NCI-H226 (cell line): ENCODE measurements at regions not wholly inside any gene's neighbourhood (a gene's known extent, or its start where the extent isn't known, plus 50 kb on each side); places are given as distances from the start of the nearest gene placed in this dataset.

ENCODE experiments used
- DNase-seq: peaks from one replicate; pipeline ENCODE4 v3.0.0-alpha.2; 2015

DNA sequence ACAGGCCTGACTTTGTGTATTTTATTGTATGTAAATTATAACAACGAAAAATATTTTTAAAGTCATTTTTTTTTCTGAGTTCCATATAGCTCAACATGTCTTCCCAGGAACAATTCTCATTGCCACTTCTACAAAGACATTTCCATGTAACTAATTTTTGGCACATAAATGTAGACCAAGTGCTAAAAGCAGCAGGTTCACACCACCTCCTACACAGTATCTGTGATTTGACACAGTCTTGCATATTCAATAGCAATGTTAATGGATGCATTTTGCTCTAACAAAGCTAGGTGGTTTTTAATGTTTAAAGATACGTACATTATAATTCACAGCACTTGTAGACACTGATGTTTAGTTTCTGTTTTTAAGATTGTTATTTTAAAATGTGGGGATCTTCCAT, 346.5 kb downstream of the GPAM start:
- DNase-seq = no peak

DNA sequence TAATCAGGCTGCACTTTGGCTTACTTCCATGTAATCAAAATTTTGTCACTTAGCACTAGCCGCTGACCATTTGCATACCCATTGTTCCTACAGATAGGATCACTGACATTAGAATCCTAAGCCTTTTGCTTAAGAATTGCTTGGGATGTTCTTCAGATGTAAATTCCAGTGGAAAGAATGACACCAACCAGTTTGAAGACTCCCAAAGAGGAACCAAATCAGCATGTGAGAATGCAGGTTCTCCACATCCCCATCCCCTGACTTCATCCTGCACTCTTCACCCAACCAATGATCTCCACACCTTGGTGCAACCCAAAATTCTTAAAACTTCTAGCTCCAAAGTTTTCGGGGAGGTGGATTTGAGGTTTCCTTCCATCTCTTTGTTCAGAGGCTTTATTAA, 345.6 kb downstream of the GPAM start:
- DNase-seq = no peak

DNA sequence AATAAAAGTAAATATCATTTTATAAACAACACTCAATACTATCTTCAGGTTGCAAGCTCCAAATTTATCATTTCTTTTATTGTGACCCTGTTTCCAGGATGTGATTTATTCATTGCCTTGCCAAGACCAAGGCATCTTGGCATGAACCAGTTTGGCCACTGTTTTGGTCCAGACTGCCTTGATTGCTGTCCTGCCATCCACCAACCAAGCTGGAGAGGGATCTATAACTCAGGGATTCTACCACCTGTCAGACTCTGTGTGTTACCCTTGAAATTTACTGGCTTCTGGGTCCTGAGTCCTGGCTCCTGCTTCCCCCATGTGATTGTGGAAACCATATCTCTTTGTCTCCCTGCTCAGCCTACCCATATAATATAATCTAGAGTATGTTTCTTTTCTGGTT, 343.0 kb downstream of the GPAM start:
- no peak for DNase-seq

DNA sequence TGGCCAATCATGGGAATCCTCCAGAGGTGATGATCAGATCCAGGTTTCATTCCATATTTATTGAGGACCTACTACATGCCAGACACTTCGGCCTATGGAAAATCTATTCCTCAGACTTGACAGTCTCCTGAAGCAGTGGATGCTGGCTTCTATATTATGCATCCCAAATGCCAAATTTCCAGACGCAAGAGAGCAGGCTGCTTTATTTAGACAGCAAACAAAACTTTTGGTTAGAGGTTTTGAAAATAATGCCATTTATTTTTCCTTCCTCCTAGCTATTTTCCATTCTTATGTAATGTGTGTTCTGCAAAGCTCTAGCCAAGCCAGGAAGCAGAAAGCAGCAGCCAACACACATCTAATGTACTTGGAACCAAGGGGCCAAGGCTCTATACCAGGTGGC, 330.8 kb downstream of the GPAM start:
- DNase-seq = no peak

DNA sequence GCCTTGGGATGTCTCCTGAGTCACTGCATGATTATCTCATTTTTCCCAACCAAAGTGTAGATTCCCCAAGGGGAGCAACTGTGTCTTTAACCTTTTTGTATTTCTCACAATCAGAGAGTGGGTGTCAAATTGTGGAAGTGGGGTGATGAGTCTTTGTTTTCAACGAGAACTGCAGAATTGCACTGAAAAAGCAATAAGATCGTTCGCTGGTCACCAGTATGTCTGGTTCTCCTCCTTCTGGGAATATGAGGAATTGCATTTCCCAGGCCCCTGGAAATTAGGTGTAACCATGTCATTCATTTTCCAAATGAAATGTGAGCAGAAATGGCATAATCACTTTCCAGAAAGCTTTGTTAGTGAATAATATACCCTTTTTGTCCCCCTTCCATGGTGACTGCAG, 326.9 kb downstream of the GPAM start:
- no peak for DNase-seq

DNA sequence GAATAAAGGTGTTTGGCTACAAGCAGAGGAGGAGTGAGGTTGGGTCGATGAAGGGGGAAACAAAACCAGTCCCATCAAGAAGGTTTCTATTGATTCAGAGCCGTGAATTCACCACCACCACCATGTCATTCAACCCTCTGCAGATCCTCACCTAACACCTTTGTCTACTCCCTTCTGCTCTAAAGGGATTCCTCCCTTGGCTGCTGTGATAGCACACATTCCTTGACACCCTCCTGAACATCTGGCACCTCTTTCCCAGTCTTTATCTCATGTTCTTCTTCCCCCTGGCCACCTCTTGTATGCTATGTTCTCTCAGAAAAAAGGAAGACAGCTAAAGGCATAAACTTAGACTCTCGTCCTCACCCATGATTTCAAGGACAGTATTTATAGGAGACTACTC, 318.0 kb downstream of the GPAM start:
- DNase-seq = no peak

DNA sequence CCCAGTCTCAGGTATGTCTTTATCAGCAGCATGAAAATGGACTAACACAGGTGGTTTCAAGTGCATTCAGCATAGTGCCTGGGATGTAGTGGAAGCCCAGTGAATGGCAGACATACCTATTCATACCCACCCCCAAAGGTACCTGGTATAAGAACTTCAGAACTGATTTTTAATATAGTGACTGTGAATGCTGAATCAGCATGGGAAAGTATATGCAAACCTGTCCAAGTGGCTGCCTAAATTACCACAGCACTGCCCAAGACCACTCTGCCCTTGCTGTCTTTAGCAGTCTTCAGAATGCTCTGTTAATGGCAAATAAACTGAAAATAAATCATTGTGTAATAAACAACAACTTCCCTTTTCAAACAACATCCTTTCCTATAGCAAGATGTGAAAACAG, 312.1 kb downstream of the GPAM start:
- DNase-seq = no peak

DNA sequence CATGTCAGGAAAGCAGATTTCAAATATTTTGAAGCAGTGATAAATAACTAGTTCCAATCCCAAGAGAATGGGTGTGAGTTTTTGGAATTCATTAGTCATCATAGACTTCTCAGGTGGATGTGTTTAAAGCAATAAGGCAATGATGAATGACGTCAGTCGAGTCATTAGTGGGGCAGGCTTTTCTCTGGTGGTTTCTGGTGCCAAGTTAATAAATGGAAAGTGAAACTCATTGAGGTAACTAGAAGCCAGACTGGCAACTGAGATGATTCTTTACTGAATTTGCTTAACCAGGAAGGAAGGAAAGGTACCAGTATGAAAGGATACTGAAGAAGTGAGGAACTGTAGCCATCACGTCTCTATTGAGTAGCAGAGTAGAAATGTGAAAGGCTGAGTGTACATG, 311.0 kb downstream of the GPAM start:
- no peak for DNase-seq

DNA sequence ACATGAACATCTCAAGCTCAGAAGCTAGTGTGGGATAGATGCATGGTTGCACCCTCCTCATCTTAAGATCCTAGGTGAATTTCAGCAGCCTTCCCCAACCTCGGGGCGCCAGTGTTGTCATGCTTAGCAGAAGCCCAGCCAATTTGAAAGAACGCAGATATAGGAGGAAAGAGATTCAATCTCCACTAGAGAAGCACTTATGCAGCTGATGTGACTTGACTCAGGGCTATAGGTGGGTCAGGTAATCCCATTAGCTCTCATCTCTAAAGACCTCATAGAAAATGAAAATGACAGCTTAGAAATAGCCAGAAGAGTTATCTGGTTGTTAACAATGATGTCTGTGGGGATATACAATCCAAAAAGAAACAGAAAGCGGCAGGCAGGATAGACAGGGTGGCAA, 310.5 kb downstream of the GPAM start:
- DNase-seq = no peak

DNA sequence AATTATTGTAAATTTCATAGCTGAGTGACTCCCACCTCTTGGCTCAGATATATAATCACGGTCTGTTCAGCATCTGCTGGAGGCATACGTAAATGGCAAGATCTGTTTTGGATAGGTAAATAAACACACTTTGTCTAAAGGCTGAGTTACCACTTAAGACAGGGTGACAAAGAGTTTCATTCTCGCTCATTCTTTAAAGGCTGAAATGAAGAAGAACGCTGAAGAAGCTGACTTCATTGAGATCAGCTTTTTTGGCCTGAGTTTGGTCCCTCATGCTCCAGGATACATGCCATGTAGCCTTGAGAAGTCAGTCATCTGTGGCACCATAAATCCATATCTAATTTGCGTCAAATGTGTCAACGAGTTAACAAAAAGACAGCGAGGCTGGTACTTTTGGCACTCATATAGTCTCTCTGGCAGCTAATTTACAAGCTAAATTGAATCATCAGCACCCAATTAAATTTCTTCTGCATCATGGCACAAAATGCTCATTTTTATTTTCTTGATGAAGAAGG, 309.9 kb downstream of the GPAM start:
- no peak for DNase-seq

DNA sequence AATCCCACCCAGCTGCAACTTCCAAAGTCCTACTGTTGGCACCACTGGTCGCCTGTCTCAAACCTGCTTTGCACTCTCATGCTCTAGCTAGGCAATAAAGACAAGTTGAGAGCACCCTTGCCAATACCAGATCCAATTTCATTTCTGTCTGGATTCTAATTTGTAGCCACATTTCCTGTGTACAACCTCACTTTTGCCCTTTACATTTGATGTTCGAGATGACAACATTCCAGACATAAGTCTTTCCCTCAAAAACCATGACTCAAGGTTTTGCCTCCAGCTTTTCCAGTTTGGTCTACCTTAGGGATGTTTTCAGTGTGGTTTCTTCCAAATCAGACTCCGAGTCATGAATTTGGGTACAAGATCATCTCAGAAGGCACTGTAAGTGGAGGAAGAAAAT, 309.0 kb downstream of the GPAM start:
- DNase-seq = no peak

DNA sequence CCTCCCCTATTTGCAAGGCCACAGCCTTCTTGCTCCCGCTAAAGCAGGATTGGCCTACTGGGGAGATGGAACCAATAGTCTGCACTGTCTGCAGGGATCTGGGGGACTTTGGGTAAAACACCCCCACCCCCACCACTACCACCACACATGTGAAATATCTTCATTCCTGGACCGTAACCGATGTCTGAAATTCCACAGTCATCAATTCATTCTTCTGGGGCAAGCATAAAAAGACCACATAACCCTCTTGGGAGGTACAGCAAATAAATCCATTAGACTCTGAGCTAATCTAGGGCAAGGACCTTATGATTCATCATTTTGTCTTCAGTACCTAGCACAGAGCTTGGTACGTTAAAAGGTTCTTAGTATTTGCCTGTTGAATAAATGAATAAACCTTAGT, 307.8 kb downstream of the GPAM start:
- DNase-seq = no peak

DNA sequence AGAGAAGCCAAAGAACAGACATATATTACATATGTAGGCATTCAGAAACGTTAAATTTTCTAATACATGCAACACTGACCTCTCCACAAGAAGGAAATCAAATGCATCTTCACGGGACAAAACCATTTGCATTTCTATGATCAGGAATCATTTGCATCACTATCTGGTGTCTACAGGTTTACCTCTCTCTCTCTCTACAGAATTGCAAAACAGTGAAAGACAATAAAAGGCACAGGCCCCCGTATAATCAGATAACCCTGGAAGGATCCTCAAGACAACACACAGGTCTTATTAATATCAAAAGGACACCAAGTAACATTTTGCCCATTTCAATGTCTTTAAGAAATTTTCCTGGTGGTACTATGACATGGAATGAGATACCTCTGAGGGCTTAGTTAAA, 306.3 kb downstream of the GPAM start:
- no peak for DNase-seq

DNA sequence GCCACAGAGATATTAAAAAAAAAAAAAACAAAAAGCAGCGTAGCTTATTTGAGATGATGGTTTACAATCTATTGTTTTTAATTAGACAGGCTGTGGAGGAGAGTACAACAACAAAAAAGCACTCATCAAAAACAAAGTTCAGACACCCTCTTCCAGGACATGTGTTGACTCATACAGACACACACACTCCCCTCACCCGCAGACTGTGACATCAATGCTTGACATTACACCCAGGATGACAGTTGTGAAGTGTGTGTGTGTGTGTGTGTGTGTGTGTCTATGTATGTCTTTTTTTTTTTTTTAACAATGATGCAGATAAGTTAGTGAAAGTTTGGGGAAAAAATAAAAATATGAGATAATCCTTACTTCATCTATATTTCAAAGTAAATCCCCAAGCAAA, 303.6 kb downstream of the GPAM start:
- no peak for DNase-seq

DNA sequence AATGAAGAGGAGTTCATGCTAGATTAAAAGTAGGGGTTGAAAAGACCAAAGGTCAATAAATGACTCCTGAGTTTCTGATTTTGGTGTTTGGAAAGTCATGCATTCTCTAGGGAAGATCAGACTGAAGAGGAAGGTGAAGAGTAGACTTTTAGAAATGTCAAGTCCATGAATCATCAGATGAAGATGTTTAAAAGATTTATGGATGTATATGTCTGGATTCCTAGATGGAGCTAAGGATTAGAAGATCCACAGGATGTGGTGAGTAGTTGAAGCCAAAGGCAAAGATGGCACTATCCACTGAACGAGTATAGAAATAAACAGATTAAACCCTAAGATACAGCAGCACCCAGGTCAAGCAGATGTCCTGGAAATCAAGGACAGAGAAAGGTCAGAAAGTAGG, 298.5 kb downstream of the GPAM start:
- no peak for DNase-seq

DNA sequence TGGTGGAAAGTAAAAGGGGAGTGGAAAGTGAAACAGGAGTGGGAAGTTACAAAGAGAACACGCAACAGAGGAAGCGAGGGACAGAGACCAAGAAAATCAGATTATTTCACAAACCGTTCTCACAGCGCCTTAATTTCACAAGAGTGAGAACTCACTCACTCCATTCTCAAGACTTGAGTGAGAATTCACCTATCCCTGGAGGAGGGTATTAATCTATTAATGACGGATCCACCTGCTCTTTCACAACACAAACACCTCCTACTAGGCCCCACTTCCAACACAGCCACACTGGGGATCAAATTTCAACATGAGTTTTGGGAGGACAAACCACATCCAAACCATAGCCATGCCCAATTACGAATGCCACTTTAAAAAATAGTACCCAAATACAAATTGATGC, 297.6 kb downstream of the GPAM start:
- DNase-seq = no peak

DNA sequence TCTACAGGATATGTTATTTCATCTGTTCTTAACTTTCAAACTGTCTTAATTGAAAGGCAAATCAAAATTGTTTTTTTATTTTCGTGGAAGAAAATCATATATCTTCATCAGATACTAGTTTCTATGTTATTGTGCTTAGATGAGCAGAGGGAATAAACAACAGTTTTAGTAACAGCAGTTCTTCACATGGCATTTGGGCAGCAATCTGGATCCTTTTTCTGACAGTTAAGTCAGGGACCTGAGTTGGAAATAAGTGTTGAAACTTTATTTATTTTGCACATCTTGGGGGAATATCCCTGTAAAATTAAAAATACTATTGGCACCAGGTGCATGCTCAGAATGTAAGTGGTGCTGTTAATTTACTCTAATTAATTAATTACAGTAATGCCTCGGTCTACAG, 296.3 kb downstream of the GPAM start:
- DNase-seq = no peak

DNA sequence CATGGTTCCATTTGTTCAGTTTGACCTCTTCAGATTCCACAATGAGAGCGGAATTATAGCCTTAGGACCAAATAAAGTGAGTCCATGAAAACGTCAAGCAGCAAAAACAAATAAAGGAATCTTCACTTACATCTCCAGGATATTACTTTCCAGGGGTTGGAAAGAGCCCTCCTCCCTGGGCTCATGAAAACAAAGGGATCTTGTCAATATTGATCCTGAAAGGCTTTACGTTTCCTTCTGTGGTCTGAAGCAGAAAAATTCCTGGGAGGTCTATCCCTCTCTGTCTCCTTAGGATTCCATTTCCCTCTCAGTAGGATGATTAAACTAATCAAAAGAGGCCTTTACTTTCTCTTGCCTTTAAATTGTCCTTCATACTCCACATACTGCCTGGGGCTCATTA, 293.5 kb downstream of the GPAM start:
- DNase-seq = no peak

DNA sequence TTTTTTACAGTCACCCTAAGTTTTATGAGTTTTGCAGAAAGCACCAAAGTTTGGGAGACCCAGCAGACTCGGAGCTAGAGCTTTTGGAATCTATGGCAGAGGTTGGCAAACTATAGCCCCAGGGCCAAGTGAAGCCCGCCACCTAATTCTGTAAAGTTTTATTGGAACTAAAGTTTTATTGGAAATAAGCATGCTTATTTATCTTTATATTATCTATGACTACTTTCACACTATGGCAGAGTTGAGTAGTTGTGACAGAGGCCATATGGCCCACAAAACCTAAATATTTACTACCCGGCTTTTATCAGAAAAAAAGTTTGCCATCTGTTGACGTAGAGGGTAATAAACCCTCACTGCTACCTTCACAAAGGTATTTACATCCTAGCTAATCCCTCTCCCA, 267.6 kb downstream of the GPAM start:
- DNase-seq = no peak

DNA sequence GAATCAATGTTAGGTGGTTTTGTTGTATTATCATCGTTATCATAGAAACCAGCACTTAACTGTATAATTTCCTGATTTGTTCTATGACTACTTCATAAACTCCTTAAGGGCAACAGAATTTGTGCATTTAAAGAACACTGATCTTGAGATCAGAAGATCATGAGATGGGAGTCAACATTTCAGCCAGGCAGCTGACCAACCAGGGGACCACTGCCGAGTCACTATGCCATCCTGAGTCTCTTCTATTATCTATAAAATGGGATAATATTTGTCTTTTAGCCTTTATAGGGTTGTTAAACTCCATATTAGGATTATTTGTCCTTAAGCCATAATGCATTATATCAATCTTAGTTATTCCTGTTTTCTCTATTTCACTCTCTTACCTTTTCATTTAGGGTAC, 261.7 kb downstream of the GPAM start:
- no peak for DNase-seq

DNA sequence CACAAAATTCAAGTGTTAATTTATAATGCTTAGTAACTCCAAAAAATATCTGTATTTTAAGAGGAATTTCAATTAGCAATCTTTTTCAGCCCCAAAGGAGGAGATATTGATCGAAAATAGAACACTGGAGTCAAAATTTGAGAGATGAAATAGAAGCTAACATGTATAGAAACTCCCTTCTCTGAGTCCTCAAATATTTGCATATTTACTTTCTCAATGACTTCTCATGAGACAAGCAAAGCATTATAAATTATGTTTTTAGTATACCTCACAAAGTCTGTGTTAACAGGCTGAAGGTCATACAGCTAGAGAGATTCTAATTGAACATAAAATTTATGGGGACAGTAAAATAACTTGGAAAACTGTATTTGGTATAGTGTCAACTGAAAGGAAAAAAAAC, 260.5 kb downstream of the GPAM start:
- DNase-seq = no peak

DNA sequence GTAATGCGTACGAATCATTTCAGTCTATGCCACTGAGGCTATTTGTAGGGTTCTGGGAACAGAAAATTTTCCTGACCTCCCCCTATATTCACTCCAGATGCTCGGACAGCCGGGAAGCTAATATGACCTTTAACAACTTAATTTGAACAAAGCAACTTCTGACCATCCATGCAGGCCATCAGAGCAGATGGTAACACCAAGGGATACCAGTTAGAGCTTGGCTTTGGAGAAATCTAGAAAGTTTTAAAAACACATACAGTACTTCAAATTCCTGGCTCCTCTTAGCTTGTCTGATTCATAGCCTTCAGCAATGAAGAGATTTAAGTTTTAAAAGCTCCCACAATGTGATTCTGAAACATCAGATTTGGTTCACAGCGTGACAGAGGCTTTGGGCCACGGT, 257.3 kb downstream of the GPAM start:
- no peak for DNase-seq

DNA sequence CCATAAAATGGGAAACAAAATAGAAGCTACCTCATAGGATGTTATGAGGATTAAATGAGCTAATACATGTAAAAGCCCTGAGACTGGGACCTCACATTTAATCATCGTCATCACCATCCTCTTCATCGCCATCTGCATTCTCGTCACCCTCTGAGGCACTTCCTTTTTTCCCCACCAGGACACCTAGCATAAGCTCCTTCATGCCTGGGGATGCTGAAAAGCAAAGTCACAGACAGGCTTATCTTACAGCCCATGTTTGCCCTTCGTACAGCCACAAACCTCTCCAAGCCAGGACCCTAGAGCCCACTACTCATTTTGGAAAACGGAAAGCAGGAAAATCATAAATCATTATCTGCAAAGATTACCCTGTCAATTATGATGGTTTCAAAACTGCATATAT, 249.6 kb downstream of the GPAM start:
- DNase-seq = no peak

DNA sequence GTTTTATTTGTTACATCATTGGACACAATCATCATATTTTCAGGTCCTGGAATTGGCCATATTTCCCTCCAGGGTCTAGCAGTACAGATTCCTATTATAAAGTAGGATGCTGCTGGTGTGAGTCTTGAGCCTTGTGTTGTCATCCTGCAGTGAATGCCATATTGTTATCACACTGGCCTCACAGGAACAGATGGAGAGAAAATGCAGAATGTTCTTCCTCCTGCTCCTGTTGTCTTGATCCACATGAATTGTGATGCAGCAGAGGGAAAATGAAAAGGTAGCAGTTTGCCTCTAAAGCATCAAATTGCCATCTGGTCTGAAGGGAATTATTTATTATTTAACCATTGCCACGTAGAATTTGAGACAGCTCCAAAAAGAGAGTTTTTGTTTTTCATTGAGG, 248.6 kb downstream of the GPAM start:
- DNase-seq = no peak

DNA sequence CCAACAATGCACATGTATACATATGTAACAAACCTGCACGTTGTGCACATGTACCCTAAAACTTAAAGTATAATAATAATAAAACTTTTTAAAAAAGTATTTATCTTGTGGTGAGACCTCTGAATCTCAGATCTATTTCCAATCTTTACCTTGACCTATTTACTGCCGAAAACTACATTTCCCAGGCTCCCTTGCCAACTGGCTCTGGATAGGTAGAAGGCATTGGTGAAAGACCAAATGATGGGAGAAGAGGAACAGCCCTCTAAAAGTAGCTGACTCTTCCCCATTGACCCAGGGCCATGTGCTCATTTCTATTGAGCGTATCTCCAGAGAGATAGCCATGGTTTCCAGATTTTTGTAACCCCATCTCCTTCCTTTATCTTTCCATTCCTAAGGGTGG, 247.4 kb downstream of the GPAM start:
- no peak for DNase-seq

DNA sequence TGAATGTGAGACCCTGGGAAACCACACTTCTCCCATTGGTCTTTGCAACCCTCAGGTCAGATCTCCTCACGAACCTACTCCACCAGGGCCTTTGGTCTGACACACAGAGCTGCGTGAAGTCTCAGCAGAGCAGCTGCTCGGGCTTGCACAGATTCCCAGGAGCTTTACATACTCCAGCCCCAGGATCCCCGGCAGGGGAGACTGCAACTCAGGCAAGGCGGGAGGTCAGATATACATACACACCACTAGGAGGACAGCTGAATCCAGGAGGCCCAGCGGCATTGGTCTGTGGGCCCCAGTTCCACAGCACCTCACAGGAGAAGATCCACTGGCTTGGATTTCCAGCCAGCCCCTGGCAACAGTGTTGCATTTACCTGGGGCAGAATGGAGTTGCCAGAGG, 239.2 kb downstream of the GPAM start:
- DNase-seq = no peak
